GM10248 (cell line): ENCODE measurements at regions not wholly inside any gene's neighbourhood (a gene's known extent, or its start where the extent isn't known, plus 50 kb on each side); places are given as distances from the start of the nearest gene placed in this dataset.
A peak's percentile ranks its signal among the peaks of the same experiment; 100 is the strongest.

Experiments
- CTCF ChIA-PET: fragments of 300-600 bp; sonication (Branson Sonifier 250); formaldehyde crosslinking; extraction: SDS; loops from one replicate; lab custom pipeline; 2021; ENCODE audit warnings: antibody characterized with exemption; lab: Yijun Ruan, JAX
- POLR2A ChIA-PET: fragments of 350-650 bp; sonication (Branson Sonifier 250); formaldehyde crosslinking; extraction: SDS; loops from one replicate; lab custom pipeline; 2020; ENCODE audit warnings: antibody characterized with exemption; lab: Yijun Ruan, JAX
- DNase-seq: peaks from one replicate; pipeline ENCODE4 v3.0.0; 2012; ENCODE audit errors: extremely low spot score
- CTCF ChIP-seq: IDR thresholded peaks from 2 replicates; pipeline ENCODE4 v1.5.1; 2012; ENCODE audit warnings: mild to moderate bottlenecking, low read depth; ENCODE audit errors: extremely low read depth, missing control alignments, control extremely low read depth

GRCh38 chr21:35843911-35844667 lies 216.2 kb downstream of the SETD4 start:
- ChIA-PET CTCF (interaction anchor here (1.7 kb wide), 1 partner anchor 1099 kb away, joined by 5 read pairs; no protein-coding TSS in a partner anchor), POLR2A (no interaction called here)
- no peak for DNase-seq
- TF ChIP-seq CTCF, result no peak

GRCh38 chr21:35840949-35841348 lies 219.4 kb downstream of the SETD4 start:
- ChIA-PET POLR2A (no interaction called here), CTCF (interaction anchor here (1.2 to 4.9 kb wide), 5 partner anchors 10 to 1118 kb away, joined by 3 to 52 read pairs (median 10); no protein-coding TSS in a partner anchor)
- TF ChIP-seq CTCF, result no peak
- no peak for DNase-seq

- POLR2A ChIA-PET, result no interaction called here
- CTCF ChIA-PET, result interaction anchor here (0.6 to 4.9 kb wide), 25 partner anchors 9 to 1153 kb away, joined by 3 to 52 read pairs (median 4); no protein-coding TSS in a partner anchor
- peak; percentile 37 for DNase-seq
- peak; percentile 71 for TF ChIP-seq CTCF
These were observed 220.0 kb downstream of the SETD4 start for GRCh38 chr21:35840197-35840799.

- no peak for DNase-seq
- POLR2A ChIA-PET, result no interaction called here
These were observed 221.2 kb downstream of the SETD4 start for GRCh38 chr21:35838987-35839763.

GRCh38 chr21:35838350-35838749 lies 222.0 kb downstream of the SETD4 start:
- TF ChIP-seq CTCF, result no peak
- DNase-seq, result no peak
- POLR2A ChIA-PET, result no interaction called here
- CTCF ChIA-PET, result interaction anchor here (2.4 to 4.9 kb wide), 5 partner anchors 12 to 1151 kb away, joined by 9 to 52 read pairs (median 13); no protein-coding TSS in a partner anchor

More at GRCh38 chr21:35838987-35839763, 221.2 kb downstream of the SETD4 start:
- TF ChIP-seq CTCF, result no peak
- CTCF ChIA-PET, result interaction anchor here (0.8 to 4.9 kb wide), 25 partner anchors 12 to 1151 kb away, joined by 3 to 52 read pairs (median 4); no protein-coding TSS in a partner anchor

- no peak for DNase-seq
- TF ChIP-seq CTCF, result no peak
- POLR2A ChIA-PET, result no interaction called here
- CTCF ChIA-PET, result no interaction called here
These were observed 226.3 kb downstream of the SETD4 start for GRCh38 chr21:35833991-35834390.
